ENCODE measurements at regions not wholly inside any gene's neighbourhood (a gene's known extent, or its start where the extent isn't known, plus 50 kb on each side); places are given as distances from the start of the nearest gene placed in this dataset.

- TF ChIP-seq, protein P1, sequence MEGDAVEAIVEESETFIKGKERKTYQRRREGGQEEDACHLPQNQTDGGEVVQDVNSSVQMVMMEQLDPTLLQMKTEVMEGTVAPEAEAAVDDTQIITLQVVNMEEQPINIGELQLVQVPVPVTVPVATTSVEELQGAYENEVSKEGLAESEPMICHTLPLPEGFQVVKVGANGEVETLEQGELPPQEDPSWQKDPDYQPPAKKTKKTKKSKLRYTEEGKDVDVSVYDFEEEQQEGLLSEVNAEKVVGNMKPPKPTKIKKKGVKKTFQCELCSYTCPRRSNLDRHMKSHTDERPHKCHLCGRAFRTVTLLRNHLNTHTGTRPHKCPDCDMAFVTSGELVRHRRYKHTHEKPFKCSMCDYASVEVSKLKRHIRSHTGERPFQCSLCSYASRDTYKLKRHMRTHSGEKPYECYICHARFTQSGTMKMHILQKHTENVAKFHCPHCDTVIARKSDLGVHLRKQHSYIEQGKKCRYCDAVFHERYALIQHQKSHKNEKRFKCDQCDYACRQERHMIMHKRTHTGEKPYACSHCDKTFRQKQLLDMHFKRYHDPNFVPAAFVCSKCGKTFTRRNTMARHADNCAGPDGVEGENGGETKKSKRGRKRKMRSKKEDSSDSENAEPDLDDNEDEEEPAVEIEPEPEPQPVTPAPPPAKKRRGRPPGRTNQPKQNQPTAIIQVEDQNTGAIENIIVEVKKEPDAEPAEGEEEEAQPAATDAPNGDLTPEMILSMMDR (conservative IDR thresholded peaks at IDR 0.05 in 1 of 2, IDR thresholded peaks at IDR 0.05 in 1 of 2; ENCODE audit: low read depth in 1 of 2, low read length in 2 of 2) = no peak
- no peak for TF ChIP-seq EZH2 (IDR thresholded peaks at IDR 0.05; ENCODE audit: low read length, missing control alignments)
Observed at GRCh38 chr4:43990963-43991362, 457.6 kb downstream of the KCTD8 start.
